H1 (cell line): ENCODE measurements at regions not wholly inside any gene's neighbourhood (a gene's known extent, or its start where the extent isn't known, plus 50 kb on each side); places are given as distances from the start of the nearest gene placed in this dataset.

Experiments used
- POLR2A ChIP-seq, 2 experiments: IDR thresholded peaks; 1 replicate in 1 of 2; 2 replicates in 1 of 2; pipeline ENCODE4 v1.6.1; 2011; ENCODE audit warnings: low read depth in 2 of 2, low read length in 2 of 2, mild to moderate bottlenecking in 2 of 2; ENCODE audit errors: control extremely low read depth in 1 of 2

DNA sequence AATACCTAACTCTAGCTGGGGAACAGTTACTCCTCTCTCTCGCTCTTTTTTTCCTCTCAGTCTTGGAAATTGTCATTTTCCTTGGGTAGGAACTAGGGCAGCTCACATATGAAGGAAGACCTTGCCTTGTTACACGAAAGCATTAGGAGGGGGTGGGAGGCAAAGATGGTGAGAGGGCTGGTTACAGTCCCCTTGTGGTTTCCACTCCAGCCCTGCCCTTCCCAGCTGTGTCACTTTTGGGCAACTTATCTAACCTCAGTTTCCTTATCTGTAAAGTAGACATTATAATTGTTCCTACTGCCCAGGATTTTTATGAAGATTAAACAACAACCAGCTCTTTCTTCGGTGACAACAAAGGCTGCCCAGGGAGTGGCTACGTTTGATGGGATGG, 196.2 kb upstream of the CLINT1 start (continued):
- no peak for TF ChIP-seq POLR2A (IDR thresholded peaks at IDR 0.05; ENCODE audit: control extremely low read depth in 1 of 2, low read depth in 2 of 2, low read length in 2 of 2)
- TF ChIP-seq, all 59 proteins: peak for 0
